ENCODE measurements at regions not wholly inside any gene's neighbourhood (a gene's known extent, or its start where the extent isn't known, plus 50 kb on each side); places are given as distances from the start of the nearest gene placed in this dataset.

GRCh38 chr6:6808915-6809314 lies 220.4 kb downstream of the LY86 start:
- no peaks in the 10 kb centered on the region for H3K9me3 ChIP-seq
- H3K36me3 ChIP-seq = no peaks in the 10 kb centered on the region
- no peak for TF ChIP-seq CTCF (IDR thresholded peaks at IDR 0.05)
- H3K27me3 ChIP-seq = no peaks in the 10 kb centered on the region
- no peak for DNase-seq (ENCODE audit: low spot score)
- H3K27ac ChIP-seq = no peak overlapping the region
- no peak overlapping the region for H3K4me3 ChIP-seq
- peaks cover 0 to 20% of the 10 kb centered on the region in 2 donors for H3K4me1 ChIP-seq

GRCh38 chr6:6810727-6811126 lies 222.2 kb downstream of the LY86 start:
- TF ChIP-seq CTCF (IDR thresholded peaks at IDR 0.05) = no peak
- Histone ChIP-seq H3K27me3 (no peaks in the 10 kb centered on the region), H3K4me3 (peak overlapping the region in 1 of 2 donors; percentile 33), H3K27ac (no peak overlapping the region), H3K9me3 (no peaks in the 10 kb centered on the region), H3K36me3 (no peaks in the 10 kb centered on the region), H3K4me1 (peaks cover 0 to 20% of the 10 kb centered on the region in 2 donors)
- DNase-seq (ENCODE audit: low spot score) = no peak

GRCh38 chr6:6811128-6812009 lies 222.8 kb downstream of the LY86 start:
- Histone ChIP-seq H3K27ac (peak overlapping the region; percentile 24 to 37), H3K27me3 (no peaks in the 10 kb centered on the region), H3K4me1 (peaks cover 0 to 20% of the 10 kb centered on the region in 2 donors), H3K4me3 (peak overlapping the region; percentile 13 to 33), H3K9me3 (no peaks in the 10 kb centered on the region), H3K36me3 (no peaks in the 10 kb centered on the region)
- TF ChIP-seq CTCF (IDR thresholded peaks at IDR 0.05) = no peak
- DNase-seq (ENCODE audit: low spot score) = no peak

- Histone ChIP-seq H3K27me3 (no peaks in the 10 kb centered on the region), H3K27ac (no peak overlapping the region), H3K9me3 (no peaks in the 10 kb centered on the region), H3K36me3 (no peaks in the 10 kb centered on the region), H3K4me1 (peaks cover 0 to 10% of the 10 kb centered on the region in 2 donors), H3K4me3 (no peak overlapping the region)
- no peak for TF ChIP-seq CTCF (IDR thresholded peaks at IDR 0.05)
- DNase-seq (ENCODE audit: low spot score) = no peak
Measured at GRCh38 chr6:6812427-6812826, 223.9 kb downstream of the LY86 start.

- H3K27ac ChIP-seq = no peak overlapping the region
- H3K9me3 ChIP-seq = no peaks in the 10 kb centered on the region
- no peak for TF ChIP-seq CTCF (IDR thresholded peaks at IDR 0.05)
- peaks cover 0 to 3% of the 10 kb centered on the region in 2 donors for H3K4me1 ChIP-seq
- no peak for DNase-seq (ENCODE audit: low spot score)
- no peak overlapping the region for H3K4me3 ChIP-seq
- H3K27me3 ChIP-seq = no peaks in the 10 kb centered on the region
- H3K36me3 ChIP-seq = no peaks in the 10 kb centered on the region
Measured at GRCh38 chr6:6815732-6816131, 227.2 kb downstream of the LY86 start.

Measured in right atrium auricular region (tissue), 2 donors.